Nucleus accumbens (tissue), 56 donors: ENCODE measurements at regions not wholly inside any gene's neighbourhood (a gene's known extent, or its start where the extent isn't known, plus 50 kb on each side); places are given as distances from the start of the nearest gene placed in this dataset.

Experiments
- DNase-seq, 56 donors: peaks; one replicate each; lab custom pipeline; 2025; lab: John Stamatoyannopoulos, UW

- no peak for DNase-seq
These were observed 246.1 kb upstream of the IRX4 start for GRCh38 chr5:2128686-2129355.

GRCh38 chr5:2126512-2126911 is 243.8 kb upstream of the IRX4 start:
- no peak for DNase-seq

- DNase-seq: no peak
These were observed 243.2 kb upstream of the IRX4 start for GRCh38 chr5:2125901-2126265.

GRCh38 chr5:2125171-2125900 is 242.6 kb upstream of the IRX4 start:
- DNase-seq: peak in 1 of 56 donors; percentile 29

- peak in 1 of 56 donors; percentile 28 for DNase-seq
These were observed 241.9 kb upstream of the IRX4 start for GRCh38 chr5:2124434-2125170.

GRCh38 chr5:2123874-2124273 is 241.1 kb upstream of the IRX4 start:
- no peak for DNase-seq

- DNase-seq: no peak
These were observed 237.6 kb upstream of the IRX4 start for GRCh38 chr5:2120361-2120760.

- DNase-seq: no peak
These were observed 236.8 kb upstream of the IRX4 start for GRCh38 chr5:2119573-2119972.

- DNase-seq: peak in 8 of 56 donors; percentile 16 to 56 (median 30)
These were observed 230.8 kb upstream of the IRX4 start for GRCh38 chr5:2113348-2114131.

GRCh38 chr5:2112173-2113025 is 229.7 kb upstream of the IRX4 start:
- no peak for DNase-seq

- no peak for DNase-seq
These were observed 228.9 kb upstream of the IRX4 start for GRCh38 chr5:2111569-2112105.

- DNase-seq: no peak
These were observed 228.3 kb upstream of the IRX4 start for GRCh38 chr5:2110934-2111462.

- no peak for DNase-seq
These were observed 227.6 kb upstream of the IRX4 start for GRCh38 chr5:2110137-2110933.

GRCh38 chr5:2109566-2109965 is 226.8 kb upstream of the IRX4 start:
- DNase-seq: no peak

GRCh38 chr5:2106721-2107120 is 224.0 kb upstream of the IRX4 start:
- no peak for DNase-seq

- no peak for DNase-seq
These were observed 222.4 kb upstream of the IRX4 start for GRCh38 chr5:2105141-2105540.

GRCh38 chr5:2103940-2104339 is 221.2 kb upstream of the IRX4 start:
- no peak for DNase-seq
